ENCODE measurements at regions not wholly inside any gene's neighbourhood (a gene's known extent, or its start where the extent isn't known, plus 50 kb on each side); places are given as distances from the start of the nearest gene placed in this dataset.

DNA sequence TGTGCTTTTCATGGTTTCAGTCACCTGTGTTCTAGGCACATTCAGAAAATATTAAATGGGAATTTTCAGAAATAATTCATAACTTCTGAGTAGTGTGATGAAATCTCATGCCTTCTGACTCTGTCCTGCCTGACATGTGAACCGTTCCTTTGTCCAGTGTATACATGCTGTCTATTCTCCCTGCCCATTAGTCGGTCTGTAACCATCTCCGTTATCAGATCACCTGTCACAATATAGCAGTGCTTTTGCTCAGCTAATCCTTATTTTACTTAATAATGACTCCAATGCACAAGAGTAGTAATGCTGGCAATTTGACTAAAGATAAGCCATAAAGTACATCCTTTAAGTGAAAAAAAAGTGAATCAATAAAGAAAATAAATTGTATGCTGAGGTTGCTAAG, 597.5 kb downstream of the BRINP3 start:
- Mint-ChIP-seq H3K36me3 (ENCODE audit: low read depth) (no peaks in the 10 kb centered on the region), H3K27me3 (no peaks in the 10 kb centered on the region), H3K9me3 (peaks cover 3% of the 10 kb centered on the region), H3K4me1 (ENCODE audit: low read depth) (no peaks in the 10 kb centered on the region), H3K4me3 (no peak overlapping the region), H3K27ac (no peak overlapping the region)
- Histone ChIP-seq H3K4me1 (ENCODE audit: insufficient read depth, low read length) (no peaks in the 10 kb centered on the region), H3K27ac (ENCODE audit: low read depth in 1 of 2, low read length in 2 of 2) (no peak overlapping the region), H3K4me3 (ENCODE audit: low read length) (no peak overlapping the region), H3K36me3 (ENCODE audit: insufficient read depth, low read length) (no peaks in the 10 kb centered on the region), H3K9me3 (ENCODE audit: control insufficient read depth in 1 of 2, insufficient read depth in 1 of 2, low read length in 2 of 2) (peaks cover 0 to 5% of the 10 kb centered on the region in 2 experiments), H3K27me3 (ENCODE audit: control insufficient read depth in 1 of 2, insufficient read depth in 2 of 2, low read length in 2 of 2) (no peaks in the 10 kb centered on the region)
- POLR2A ChIA-PET: no interaction called here
- no peak for ATAC-seq (ENCODE audit: poor library complexity)
- no peak for DNase-seq
- TF ChIP-seq, protein P1, sequence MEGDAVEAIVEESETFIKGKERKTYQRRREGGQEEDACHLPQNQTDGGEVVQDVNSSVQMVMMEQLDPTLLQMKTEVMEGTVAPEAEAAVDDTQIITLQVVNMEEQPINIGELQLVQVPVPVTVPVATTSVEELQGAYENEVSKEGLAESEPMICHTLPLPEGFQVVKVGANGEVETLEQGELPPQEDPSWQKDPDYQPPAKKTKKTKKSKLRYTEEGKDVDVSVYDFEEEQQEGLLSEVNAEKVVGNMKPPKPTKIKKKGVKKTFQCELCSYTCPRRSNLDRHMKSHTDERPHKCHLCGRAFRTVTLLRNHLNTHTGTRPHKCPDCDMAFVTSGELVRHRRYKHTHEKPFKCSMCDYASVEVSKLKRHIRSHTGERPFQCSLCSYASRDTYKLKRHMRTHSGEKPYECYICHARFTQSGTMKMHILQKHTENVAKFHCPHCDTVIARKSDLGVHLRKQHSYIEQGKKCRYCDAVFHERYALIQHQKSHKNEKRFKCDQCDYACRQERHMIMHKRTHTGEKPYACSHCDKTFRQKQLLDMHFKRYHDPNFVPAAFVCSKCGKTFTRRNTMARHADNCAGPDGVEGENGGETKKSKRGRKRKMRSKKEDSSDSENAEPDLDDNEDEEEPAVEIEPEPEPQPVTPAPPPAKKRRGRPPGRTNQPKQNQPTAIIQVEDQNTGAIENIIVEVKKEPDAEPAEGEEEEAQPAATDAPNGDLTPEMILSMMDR (IDR thresholded peaks at IDR 0.05): no peak
- CTCF ChIA-PET: no interaction called here
- intact Hi-C loops (cut with DNase I, micrococcal nuclease): no loop called here

DNA sequence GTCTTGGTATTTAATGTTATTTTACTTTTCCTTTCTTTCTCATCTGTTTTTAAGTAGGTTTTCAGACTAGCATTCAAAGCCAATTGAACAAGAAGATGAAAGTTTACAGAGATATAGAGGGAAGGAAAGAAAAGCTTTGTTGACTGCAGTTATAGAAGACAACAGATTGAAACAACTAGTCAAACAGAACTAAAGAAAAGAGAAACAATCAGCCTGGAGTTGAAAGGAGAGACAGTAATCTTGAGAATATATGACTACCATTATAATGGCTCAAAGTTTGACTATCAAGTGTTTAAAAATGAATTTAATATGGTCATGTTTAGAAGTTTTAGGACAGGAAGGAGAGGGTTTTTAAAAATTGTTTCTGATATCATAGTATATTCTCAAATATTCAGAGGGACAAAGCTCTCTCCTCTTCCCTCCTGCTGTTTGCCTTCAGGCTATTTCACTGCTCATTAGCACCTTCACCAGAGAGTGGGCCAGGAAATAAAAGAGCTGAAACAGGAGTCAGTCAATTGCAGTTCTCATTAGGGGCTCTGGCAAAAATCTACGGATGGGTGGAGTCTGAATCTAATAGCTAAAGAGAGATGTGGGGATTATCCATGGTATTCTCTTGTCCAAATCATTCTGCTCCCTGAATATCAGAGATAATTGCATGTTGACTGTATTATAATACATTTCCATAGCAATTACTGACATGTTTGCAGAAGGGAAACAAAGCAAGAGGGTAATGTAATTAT, 577.8 kb downstream of the BRINP3 start:
- no peak overlapping the region for H3K27ac ChIP-seq (ENCODE audit: low read depth in 1 of 2, low read length in 2 of 2)
- no peak for ATAC-seq (ENCODE audit: poor library complexity)
- Mint-ChIP-seq H3K27ac (no peak overlapping the region), H3K4me3 (no peak overlapping the region), H3K36me3 (ENCODE audit: low read depth) (no peaks in the 10 kb centered on the region), H3K9me3 (peaks cover 5% of the 10 kb centered on the region), H3K27me3 (no peaks in the 10 kb centered on the region), H3K4me1 (ENCODE audit: low read depth) (no peaks in the 10 kb centered on the region)
- POLR2A ChIA-PET: no interaction called here
- TF ChIP-seq, protein P1 (IDR thresholded peaks at IDR 0.05): no peak
- no peak for DNase-seq
- intact Hi-C loops (cut with DNase I, micrococcal nuclease): no loop called here
- H3K4me1 ChIP-seq (ENCODE audit: insufficient read depth, low read length): no peaks in the 10 kb centered on the region
- H3K36me3 ChIP-seq (ENCODE audit: insufficient read depth, low read length): no peaks in the 10 kb centered on the region
- H3K9me3 ChIP-seq (ENCODE audit: control insufficient read depth in 1 of 2, insufficient read depth in 1 of 2, low read length in 2 of 2): peaks cover 0 to 4% of the 10 kb centered on the region in 2 experiments
- no peak overlapping the region for H3K4me3 ChIP-seq (ENCODE audit: low read length)
- H3K27me3 ChIP-seq (ENCODE audit: control insufficient read depth in 1 of 2, insufficient read depth in 2 of 2, low read length in 2 of 2): no peaks in the 10 kb centered on the region
- CTCF ChIA-PET: no interaction called here

DNA sequence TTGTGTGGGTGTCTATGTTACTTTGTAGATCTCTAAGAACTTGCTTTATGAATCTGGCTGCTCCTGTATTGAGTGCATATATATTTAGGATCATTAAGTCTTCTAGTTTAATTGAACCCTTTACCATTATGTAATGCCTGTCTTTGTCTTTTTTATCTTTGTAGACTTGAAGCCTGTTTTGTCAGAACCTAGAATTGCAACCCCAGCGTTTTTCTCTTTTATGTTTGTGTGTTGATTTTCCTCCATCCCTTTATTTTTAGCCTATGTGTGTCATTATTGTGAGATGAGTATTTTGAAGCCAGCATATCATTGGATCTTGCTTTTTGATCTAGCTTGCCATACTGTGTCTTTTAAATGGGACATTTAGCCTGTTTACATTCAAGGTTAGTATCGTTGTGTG, 573.2 kb downstream of the BRINP3 start:
- Histone ChIP-seq H3K9me3 (ENCODE audit: control insufficient read depth in 1 of 2, insufficient read depth in 1 of 2, low read length in 2 of 2) (no peaks in the 10 kb centered on the region), H3K27me3 (ENCODE audit: control insufficient read depth in 1 of 2, insufficient read depth in 2 of 2, low read length in 2 of 2) (no peaks in the 10 kb centered on the region), H3K4me1 (ENCODE audit: insufficient read depth, low read length) (no peaks in the 10 kb centered on the region), H3K4me3 (ENCODE audit: low read length) (no peak overlapping the region), H3K27ac (ENCODE audit: low read depth in 1 of 2, low read length in 2 of 2) (no peak overlapping the region), H3K36me3 (ENCODE audit: insufficient read depth, low read length) (no peaks in the 10 kb centered on the region)
- H3K4me3 Mint-ChIP-seq: no peak overlapping the region
- POLR2A ChIA-PET: no interaction called here
- DNase-seq (no peak), ATAC-seq (ENCODE audit: poor library complexity) (no peak)
- H3K9me3 Mint-ChIP-seq: peaks cover 8% of the 10 kb centered on the region
- no peak overlapping the region for H3K27ac Mint-ChIP-seq
- H3K4me1 Mint-ChIP-seq (ENCODE audit: low read depth): no peaks in the 10 kb centered on the region
- intact Hi-C loops (cut with DNase I, micrococcal nuclease): no loop called here
- TF ChIP-seq, protein P1 (IDR thresholded peaks at IDR 0.05): no peak
- H3K36me3 Mint-ChIP-seq (ENCODE audit: low read depth): no peaks in the 10 kb centered on the region
- H3K27me3 Mint-ChIP-seq: no peaks in the 10 kb centered on the region
- CTCF ChIA-PET: no interaction called here
